GM12878 (cell line): ENCODE measurements at regions not wholly inside any gene's neighbourhood (a gene's known extent, or its start where the extent isn't known, plus 50 kb on each side); places are given as distances from the start of the nearest gene placed in this dataset.

ENCODE experiments used
- CBX5 ChIP-seq: sonication (generic); IDR thresholded peaks from 2 replicates; pipeline ENCODE4 v1.6.1; 2016; ENCODE audit warnings: low read depth, moderate library complexity, mild to moderate bottlenecking, inconsistent platforms
- CREM ChIP-seq: IDR thresholded peaks from 2 replicates; pipeline ENCODE4 v1.6.1; 2014; ENCODE audit warnings: antibody characterized with exemption, low read depth
- CTCF ChIP-seq, 3 experiments: IDR thresholded peaks in 2 of 3; conservative IDR thresholded peaks in 1 of 3; 2 replicates each; pipeline ENCODE4 v1.5.1; 2011; ENCODE audit warnings: low read depth in 3 of 3, low read length in 3 of 3, mild to moderate bottlenecking in 3 of 3, control low read depth in 2 of 3, moderate library complexity in 2 of 3, inconsistent platforms in 1 of 3, mixed read lengths in 1 of 3; ENCODE audit not compliant: control insufficient read depth in 2 of 3, insufficient read depth in 1 of 3; ENCODE audit errors: extremely low read depth in 1 of 3
- ETV6 ChIP-seq, 2 experiments: fragments of 450-650 bp in 1 of 2; IDR thresholded peaks in 1 of 2; conservative IDR thresholded peaks in 1 of 2; 2 replicates each; pipeline ENCODE4 v1.6.1; 2014; ENCODE audit warnings: antibody characterized with exemption in 1 of 2, borderline replicate concordance in 1 of 2, low read depth in 1 of 2, mild to moderate bottlenecking in 1 of 2, moderate library complexity in 1 of 2
- GATAD2B ChIP-seq: fragments of 450-650 bp; conservative IDR thresholded peaks from 2 replicates; pipeline ENCODE4 v1.6.1; 2017; ENCODE audit warnings: low read depth, mild to moderate bottlenecking, moderate library complexity
- JUNB ChIP-seq: IDR thresholded peaks from 2 replicates; pipeline ENCODE4 v1.6.1; 2016; ENCODE audit warnings: antibody characterized with exemption, mild to moderate bottlenecking
- MAX ChIP-seq: IDR thresholded peaks from 2 replicates; pipeline ENCODE4 v1.6.1; 2012; ENCODE audit warnings: low read depth, low read length, improper control_type of control experiment
- NR2C2 ChIP-seq: IDR thresholded peaks from 2 replicates; pipeline ENCODE4 v1.6.1; 2011; ENCODE audit warnings: borderline replicate concordance, low read depth; ENCODE audit not compliant: control insufficient read depth, insufficient read length
- POLR2A ChIP-seq: IDR thresholded peaks from 2 replicates; pipeline ENCODE4 v1.6.1; 2011; ENCODE audit warnings: low read depth, mild to moderate bottlenecking, low read length
- POLR2AphosphoS5 ChIP-seq: IDR thresholded peaks from 2 replicates; pipeline ENCODE4 v1.6.1; 2011; ENCODE audit warnings: mild to moderate bottlenecking, low read length, inconsistent platforms
- YBX1 ChIP-seq: fragments of 450-650 bp; IDR thresholded peaks from 2 replicates; pipeline ENCODE4 v1.6.1; 2016; ENCODE audit warnings: antibody characterized with exemption

GRCh38 chr4:108544481-108544880 is 75.9 kb upstream of the RPL34 start:
- TF ChIP-seq MAX (no peak), CBX5 (no peak), GATAD2B (no peak), NR2C2 (no peak), ETV6 (conservative IDR thresholded peaks at IDR 0.05 in 1 of 2, IDR thresholded peaks at IDR 0.05 in 1 of 2; ENCODE audit: borderline replicate concordance in 1 of 2, low read depth in 1 of 2) (no peak), CTCF (IDR thresholded peaks at IDR 0.05 in 2 of 3, conservative IDR thresholded peaks at IDR 0.05 in 1 of 3; ENCODE audit: control insufficient read depth in 2 of 3, extremely low read depth in 1 of 3, insufficient read depth in 1 of 3, low read depth in 3 of 3, low read length in 3 of 3) (no peak), YBX1 (no peak), POLR2A (no peak), CREM (no peak), JUNB (no peak), POLR2AphosphoS5 (no peak)
